Sigmoid colon (tissue), 4 donors: ENCODE measurements at regions not wholly inside any gene's neighbourhood (a gene's known extent, or its start where the extent isn't known, plus 50 kb on each side); places are given as distances from the start of the nearest gene placed in this dataset.
"Not testable (repeated sequence)": the region's sequence is repeated elsewhere in the genome, so short reads cannot be mapped to it uniquely, and the experiment has no call there.

ENCODE experiments used
- CTCF ChIP-seq, 4 experiments: fragments of 450-650 bp in 3 of 4; fragments of 200-600 bp in 1 of 4; IDR thresholded peaks; one replicate each; pipeline ENCODE4 v1.5.1; 2016 to 2019; ENCODE audit warnings: antibody characterized with exemption in 4 of 4, mild to moderate bottlenecking in 3 of 4, moderate library complexity in 2 of 4
- EP300 ChIP-seq, 4 donors: sonication (generic); formaldehyde crosslinking; IDR thresholded peaks; one replicate each; pipeline ENCODE4 v1.6.1; 2017; ENCODE audit warnings: antibody characterized with exemption in 4 of 4
- POLR2A ChIP-seq, 2 donors: fragments of 450-650 bp; IDR thresholded peaks; one replicate each; pipeline ENCODE4 v1.6.1; 2016; ENCODE audit warnings: antibody characterized with exemption in 2 of 2, mild to moderate bottlenecking in 2 of 2, moderate library complexity in 2 of 2
- POLR2AphosphoS5 ChIP-seq, 4 donors: sonication (generic); formaldehyde crosslinking; IDR thresholded peaks; one replicate each; pipeline ENCODE4 v1.6.1; 2017; ENCODE audit warnings: antibody characterized with exemption in 4 of 4

- TF ChIP-seq POLR2A, POLR2AphosphoS5, CTCF, EP300 (IDR thresholded peaks at IDR 0.05): not testable (repeated sequence)
These were observed 700.8 kb upstream of the TPTE start for GRCh38 chr21:9820579-9820978.
